HFFc6 (cell line): ENCODE measurements at regions not wholly inside any gene's neighbourhood (a gene's known extent, or its start where the extent isn't known, plus 50 kb on each side); places are given as distances from the start of the nearest gene placed in this dataset.

Experiments
- DNase-seq: peaks from one replicate; pipeline ENCODE4 v3.0.0-alpha.2; 2018
- H3K27ac Mint-ChIP-seq: 2 replicates; pipeline ENCODE4 v1.8.0; 2020; ENCODE audit warnings: mild to moderate bottlenecking, mixed read lengths
- H3K27me3 Mint-ChIP-seq: 2 replicates; pipeline ENCODE4 v1.8.0; 2021; ENCODE audit warnings: mild to moderate bottlenecking, moderate library complexity, mixed read lengths; ENCODE audit not compliant: insufficient read depth
- H3K36me3 Mint-ChIP-seq: 2 replicates; pipeline ENCODE4 v1.8.0; 2021; ENCODE audit warnings: low read depth, mixed read lengths
- H3K4me1 Mint-ChIP-seq: 2 replicates; pipeline ENCODE4 v1.8.0; 2020; ENCODE audit warnings: low read depth, mixed read lengths
- H3K4me3 Mint-ChIP-seq: 2 replicates; pipeline ENCODE4 v1.8.0; 2020; ENCODE audit warnings: mild to moderate bottlenecking, moderate library complexity, mixed read lengths
- H3K9me3 Mint-ChIP-seq: 2 replicates; pipeline ENCODE4 v1.8.0; 2020; ENCODE audit warnings: mild to moderate bottlenecking, mixed read lengths
- TF ChIP-seq, protein P1 (sequence below): fragments of 200-600 bp; sonication (generic); IDR thresholded peaks from 2 replicates; pipeline ENCODE4 v1.5.0; 2021; ENCODE audit warnings: antibody characterized with exemption, mild to moderate bottlenecking

- Mint-ChIP-seq H3K9me3 (peaks cover 38% of the 10 kb centered on the region), H3K27ac (no peak overlapping the region), H3K4me3 (no peak overlapping the region), H3K36me3 (no peaks in the 10 kb centered on the region), H3K4me1 (no peaks in the 10 kb centered on the region), H3K27me3 (peaks cover 1% of the 10 kb centered on the region; the same call in 1 of the 2 replicates)
- TF ChIP-seq, protein P1, sequence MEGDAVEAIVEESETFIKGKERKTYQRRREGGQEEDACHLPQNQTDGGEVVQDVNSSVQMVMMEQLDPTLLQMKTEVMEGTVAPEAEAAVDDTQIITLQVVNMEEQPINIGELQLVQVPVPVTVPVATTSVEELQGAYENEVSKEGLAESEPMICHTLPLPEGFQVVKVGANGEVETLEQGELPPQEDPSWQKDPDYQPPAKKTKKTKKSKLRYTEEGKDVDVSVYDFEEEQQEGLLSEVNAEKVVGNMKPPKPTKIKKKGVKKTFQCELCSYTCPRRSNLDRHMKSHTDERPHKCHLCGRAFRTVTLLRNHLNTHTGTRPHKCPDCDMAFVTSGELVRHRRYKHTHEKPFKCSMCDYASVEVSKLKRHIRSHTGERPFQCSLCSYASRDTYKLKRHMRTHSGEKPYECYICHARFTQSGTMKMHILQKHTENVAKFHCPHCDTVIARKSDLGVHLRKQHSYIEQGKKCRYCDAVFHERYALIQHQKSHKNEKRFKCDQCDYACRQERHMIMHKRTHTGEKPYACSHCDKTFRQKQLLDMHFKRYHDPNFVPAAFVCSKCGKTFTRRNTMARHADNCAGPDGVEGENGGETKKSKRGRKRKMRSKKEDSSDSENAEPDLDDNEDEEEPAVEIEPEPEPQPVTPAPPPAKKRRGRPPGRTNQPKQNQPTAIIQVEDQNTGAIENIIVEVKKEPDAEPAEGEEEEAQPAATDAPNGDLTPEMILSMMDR = no peak
- DNase-seq = no peak
Measured at GRCh38 chr2:139034064-139034463, 253.9 kb upstream of the NXPH2 start.

- DNase-seq = no peak
- peaks cover 1% of the 10 kb centered on the region; the same call in 1 of the 2 replicates for H3K27me3 Mint-ChIP-seq
- TF ChIP-seq, protein P1 = no peak
- no peaks in the 10 kb centered on the region for H3K4me1 Mint-ChIP-seq
- no peak overlapping the region for H3K4me3 Mint-ChIP-seq
- H3K9me3 Mint-ChIP-seq = peaks cover 43% of the 10 kb centered on the region
- no peak overlapping the region for H3K27ac Mint-ChIP-seq
- H3K36me3 Mint-ChIP-seq = no peaks in the 10 kb centered on the region
Measured at GRCh38 chr2:139033300-139033699, 253.1 kb upstream of the NXPH2 start.

DNA sequence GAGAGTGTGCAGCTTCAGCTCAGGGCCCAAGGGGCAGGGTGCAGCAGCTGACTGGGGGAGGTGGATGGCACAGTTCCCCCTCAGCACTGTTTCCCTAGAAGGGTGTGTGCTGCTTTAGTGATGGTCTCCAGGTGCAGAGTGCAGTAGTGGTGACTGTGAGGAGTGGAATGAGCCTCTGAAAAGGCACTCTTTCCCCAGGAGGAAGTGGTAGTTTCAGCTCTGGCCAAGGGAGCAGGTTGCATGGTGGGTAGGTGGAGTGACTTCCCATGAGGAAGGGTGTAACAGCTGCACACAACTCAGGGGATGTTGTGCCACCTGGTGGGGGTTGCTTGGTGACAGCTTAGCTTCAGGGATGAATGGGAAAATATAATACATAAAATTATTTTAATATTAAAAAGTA lies 251.5 kb upstream of the NXPH2 start:
- H3K4me3 Mint-ChIP-seq = no peak overlapping the region

DNA sequence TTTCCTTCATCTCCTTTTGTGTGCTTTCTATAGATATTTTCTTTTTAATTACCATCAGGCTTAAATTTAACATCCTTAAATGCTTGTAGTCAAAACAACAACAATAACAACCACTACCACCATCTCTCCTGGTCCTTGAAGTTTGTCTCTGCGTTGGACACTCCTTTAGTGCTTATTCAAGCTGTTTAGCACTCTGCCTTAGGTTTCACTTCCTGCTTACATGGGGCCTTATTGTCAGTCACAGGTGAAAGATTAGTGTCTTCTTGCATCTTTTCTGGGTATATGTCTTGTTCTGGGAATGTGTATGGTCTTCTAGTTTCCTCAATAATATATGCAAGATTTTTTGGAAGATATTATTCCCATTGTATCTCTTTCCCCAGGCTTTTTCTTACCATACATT lies 240.1 kb upstream of the NXPH2 start:
- Mint-ChIP-seq H3K4me3 (no peak overlapping the region), H3K27ac (no peak overlapping the region), H3K9me3 (peaks cover 62% of the 10 kb centered on the region), H3K27me3 (no peaks in the 10 kb centered on the region), H3K4me1 (no peaks in the 10 kb centered on the region), H3K36me3 (no peaks in the 10 kb centered on the region; the same call in 1 of the 2 replicates)
- TF ChIP-seq, protein P1 = no peak
- DNase-seq = no peak

More for the DNA sequence above, 251.5 kb upstream of the NXPH2 start:
- TF ChIP-seq, protein P1 = no peak
- H3K36me3 Mint-ChIP-seq = no peaks in the 10 kb centered on the region
- no peak overlapping the region for H3K27ac Mint-ChIP-seq
- H3K27me3 Mint-ChIP-seq = peaks cover 1% of the 10 kb centered on the region; the same call in 1 of the 2 replicates
- peaks cover 44% of the 10 kb centered on the region for H3K9me3 Mint-ChIP-seq
- DNase-seq = no peak
- H3K4me1 Mint-ChIP-seq = no peaks in the 10 kb centered on the region

DNA sequence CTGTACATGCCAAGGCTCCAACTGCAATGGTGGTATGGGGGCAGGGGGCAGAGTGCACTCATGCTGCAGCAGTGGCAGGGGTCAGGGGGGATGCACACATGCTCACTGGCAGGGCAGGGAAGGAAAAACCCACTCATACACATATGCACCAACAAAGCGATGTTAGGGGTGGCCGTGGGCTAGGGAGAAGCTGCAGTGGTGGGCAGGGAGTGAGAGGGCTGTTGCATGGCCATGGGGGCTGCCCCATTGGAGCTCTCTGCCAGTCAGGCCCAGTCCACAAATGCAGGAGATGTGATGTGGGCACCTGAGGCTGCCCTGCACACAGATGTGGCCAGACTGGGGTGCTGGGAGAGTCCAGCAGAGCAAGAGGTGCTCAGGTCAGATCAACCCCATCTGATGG lies 238.1 kb upstream of the NXPH2 start:
- TF ChIP-seq, protein P1 = no peak
- H3K27me3 Mint-ChIP-seq = no peaks in the 10 kb centered on the region
- DNase-seq = no peak
- H3K36me3 Mint-ChIP-seq = no peaks in the 10 kb centered on the region; the same call in 1 of the 2 replicates
- no peak overlapping the region for H3K4me3 Mint-ChIP-seq
- no peaks in the 10 kb centered on the region for H3K4me1 Mint-ChIP-seq
- H3K9me3 Mint-ChIP-seq = peaks cover 73% of the 10 kb centered on the region
- H3K27ac Mint-ChIP-seq = no peak overlapping the region

- peaks cover 33% of the 10 kb centered on the region for H3K9me3 Mint-ChIP-seq
- no peak overlapping the region for H3K27ac Mint-ChIP-seq
- no peak overlapping the region for H3K4me3 Mint-ChIP-seq
- no peak for DNase-seq
- H3K36me3 Mint-ChIP-seq = no peaks in the 10 kb centered on the region; the same call in 1 of the 2 replicates
- H3K27me3 Mint-ChIP-seq = no peaks in the 10 kb centered on the region
- TF ChIP-seq, protein P1 = no peak
- no peaks in the 10 kb centered on the region for H3K4me1 Mint-ChIP-seq
Measured at GRCh38 chr2:139007130-139007529, 226.9 kb upstream of the NXPH2 start.
